GM21529 (cell line): ENCODE measurements at regions not wholly inside any gene's neighbourhood (a gene's known extent, or its start where the extent isn't known, plus 50 kb on each side); places are given as distances from the start of the nearest gene placed in this dataset.

Experiments used
- ATAC-seq: cut with Tn5 transposase; IDR thresholded peaks from one replicate; pipeline ENCODE4 v1.9.1; 2021; ENCODE audit not compliant: unreplicated experiment

- peak; percentile 72 for ATAC-seq
Observed at GRCh38 chr21:14736162-14736561, 190.0 kb upstream of the SAMSN1 start.

DNA sequence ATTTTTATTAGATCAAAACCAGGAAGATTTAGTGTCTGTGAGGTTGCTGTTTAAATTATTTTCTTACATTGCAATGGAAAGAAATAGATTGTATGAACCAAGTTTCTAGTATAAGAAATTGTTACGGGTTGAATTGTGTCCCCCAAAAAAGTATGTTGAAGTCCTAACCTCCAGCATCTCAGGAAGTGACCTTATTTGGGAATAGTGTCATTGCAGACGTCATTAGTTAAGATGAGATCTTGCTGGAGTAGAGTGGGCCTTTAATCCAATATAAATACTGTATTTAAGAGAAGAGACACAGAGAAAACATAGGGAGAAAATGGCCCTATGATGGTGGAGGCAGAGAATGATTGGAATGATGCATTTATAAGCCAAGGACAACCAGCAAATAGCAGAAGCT lies 188.7 kb upstream of the SAMSN1 start:
- no peak for ATAC-seq

GRCh38 chr21:14734191-14734590 lies 188.1 kb upstream of the SAMSN1 start:
- no peak for ATAC-seq

GRCh38 chr21:14725219-14725618 lies 179.1 kb upstream of the SAMSN1 start:
- no peak for ATAC-seq

DNA sequence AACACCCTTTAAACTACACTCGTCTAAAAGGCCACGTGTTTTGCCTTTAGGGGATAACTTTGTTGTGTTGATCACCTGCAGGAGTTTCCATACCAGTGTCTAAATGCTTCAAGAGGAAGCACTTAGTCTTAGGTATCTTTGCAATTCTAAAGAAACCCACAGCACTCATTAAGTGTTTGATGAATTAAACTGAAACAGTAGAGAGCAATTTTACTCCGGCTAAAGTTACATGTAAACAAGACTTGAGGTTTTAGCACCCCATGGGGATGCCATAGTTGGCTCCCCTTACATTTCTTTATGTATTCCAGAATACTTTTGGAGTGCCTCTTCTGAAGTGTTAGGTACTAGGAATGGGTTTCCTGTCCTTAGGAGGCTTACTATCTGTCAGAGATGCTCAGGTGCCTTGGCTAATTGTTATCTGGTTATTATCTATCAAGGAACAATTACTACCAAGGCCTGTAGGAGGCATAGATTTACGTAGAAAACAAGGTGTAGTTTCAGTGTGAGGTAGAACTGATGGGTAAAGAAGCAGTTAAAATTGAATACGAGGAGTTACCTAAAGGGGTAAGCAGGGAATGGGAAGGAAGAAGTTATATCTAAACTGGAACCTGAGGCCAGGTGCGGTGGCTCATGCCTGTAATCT lies 176.8 kb upstream of the SAMSN1 start:
- ATAC-seq, result no peak

DNA sequence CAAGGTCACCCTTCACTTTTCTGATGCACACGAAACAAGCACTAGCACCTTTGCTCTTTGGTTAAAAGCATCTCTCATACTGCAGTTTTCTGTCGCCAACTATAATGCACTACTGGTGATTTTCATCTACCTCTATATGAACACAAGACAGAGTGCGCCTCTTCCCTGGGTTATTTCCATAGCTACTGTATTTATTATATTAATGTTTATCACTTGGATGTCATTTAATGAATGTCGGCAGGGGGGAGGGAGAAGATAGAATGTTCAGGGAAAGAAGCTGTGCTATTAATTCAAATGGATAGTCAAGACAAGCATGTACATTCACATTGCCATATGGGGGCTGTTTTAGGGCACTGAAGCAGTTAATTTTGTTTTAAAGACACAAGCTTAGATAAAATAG lies 174.1 kb upstream of the SAMSN1 start:
- ATAC-seq, result no peak

DNA sequence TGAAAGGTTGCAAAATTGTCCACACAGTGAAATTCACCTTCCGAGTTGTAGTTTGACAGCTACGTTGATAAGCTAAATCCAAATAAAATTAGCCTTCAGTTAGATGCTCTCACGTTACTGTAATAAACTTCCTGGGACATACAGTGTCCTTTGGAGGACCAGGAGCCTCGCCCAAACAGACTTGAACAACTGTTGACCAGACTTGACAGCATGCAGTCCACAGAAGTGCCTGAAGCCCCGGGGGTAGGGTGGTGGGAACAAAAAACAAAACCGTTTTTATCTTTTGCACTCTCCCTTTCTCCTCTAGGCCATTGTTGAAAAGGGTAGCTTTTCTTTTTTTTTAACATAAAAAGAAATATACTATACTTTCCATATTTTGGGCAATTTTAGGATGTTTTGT lies 172.8 kb upstream of the SAMSN1 start:
- no peak for ATAC-seq

- ATAC-seq, result no peak
Observed at GRCh38 chr21:14716761-14717396, 170.8 kb upstream of the SAMSN1 start.

GRCh38 chr21:14713109-14713508 lies 167.0 kb upstream of the SAMSN1 start:
- no peak for ATAC-seq

DNA sequence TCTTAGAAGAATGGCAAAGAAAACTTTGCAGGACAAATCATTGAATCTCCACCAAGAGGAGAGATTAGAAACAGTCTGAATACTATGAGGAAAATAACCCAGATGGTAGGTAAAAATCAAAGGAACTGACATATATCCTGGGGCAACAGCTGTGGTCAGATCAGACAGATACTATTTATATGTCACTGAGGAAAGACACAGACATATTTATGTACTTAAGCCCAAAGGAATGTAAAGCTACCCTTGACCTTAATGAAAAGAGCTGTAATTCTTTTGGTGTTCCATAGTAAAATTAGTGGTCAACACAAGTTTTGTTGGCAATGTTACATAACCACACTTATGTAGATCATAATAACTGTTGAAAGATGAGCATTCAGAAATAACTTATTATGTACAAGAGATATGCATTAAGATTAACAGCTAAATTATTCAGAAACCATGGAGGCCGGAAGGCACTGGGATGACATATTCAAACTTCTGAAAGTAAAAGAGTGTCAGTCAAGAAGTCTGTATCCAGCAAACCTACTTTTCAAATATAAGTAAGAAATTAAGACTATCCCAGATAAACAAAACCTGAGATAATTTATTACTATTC lies 166.1 kb upstream of the SAMSN1 start:
- no peak for ATAC-seq

- ATAC-seq, result no peak
Observed at GRCh38 chr21:14711287-14711686, 165.2 kb upstream of the SAMSN1 start.

- no peak for ATAC-seq
Observed at GRCh38 chr21:14707511-14708020, 161.5 kb upstream of the SAMSN1 start.

GRCh38 chr21:14706712-14707510 lies 160.8 kb upstream of the SAMSN1 start:
- ATAC-seq, result no peak

GRCh38 chr21:14699433-14700407 lies 153.6 kb upstream of the SAMSN1 start:
- no peak for ATAC-seq

DNA sequence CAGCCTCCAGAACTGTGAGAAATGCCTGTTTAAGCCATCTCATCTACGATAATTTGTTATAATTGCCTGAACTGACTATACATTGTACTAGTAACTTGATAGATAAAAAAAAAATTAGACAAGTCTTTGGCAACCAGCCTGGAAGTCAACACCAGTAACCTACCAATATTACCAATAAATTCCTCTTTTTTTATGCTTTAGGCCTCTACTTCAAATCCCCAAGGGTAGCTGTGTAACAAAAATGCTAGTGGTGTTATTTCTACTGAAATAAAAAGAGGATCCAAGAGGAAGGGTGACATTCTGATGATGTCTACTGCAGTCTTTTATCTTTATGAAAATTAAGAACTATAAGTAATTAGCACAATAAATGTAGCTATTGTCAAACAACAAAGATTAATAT lies 151.7 kb upstream of the SAMSN1 start:
- ATAC-seq, result no peak

DNA sequence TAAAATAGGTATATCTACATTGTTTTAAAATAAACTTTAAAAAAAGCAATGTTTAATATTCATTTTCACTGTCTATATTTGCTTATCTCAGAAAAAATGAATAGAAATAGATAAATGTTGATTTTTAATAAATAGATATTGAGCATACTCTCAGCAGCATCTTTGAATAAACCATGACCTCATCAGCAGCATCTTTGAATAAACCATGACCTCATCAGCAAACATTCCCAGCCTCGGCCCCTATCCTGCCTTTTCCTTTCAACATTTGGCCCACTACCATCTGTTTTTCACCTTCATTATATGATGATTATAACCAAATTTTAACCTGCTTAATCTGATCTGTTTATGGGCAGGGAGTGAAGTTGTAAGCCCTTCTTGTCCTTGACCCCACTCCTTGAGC lies 148.7 kb upstream of the SAMSN1 start:
- ATAC-seq, result no peak

- ATAC-seq, result no peak
Observed at GRCh38 chr21:14693997-14694396, 147.9 kb upstream of the SAMSN1 start.

GRCh38 chr21:14691914-14692313 lies 145.8 kb upstream of the SAMSN1 start:
- no peak for ATAC-seq

- no peak for ATAC-seq
Observed at GRCh38 chr21:14690886-14691285, 144.8 kb upstream of the SAMSN1 start.

DNA sequence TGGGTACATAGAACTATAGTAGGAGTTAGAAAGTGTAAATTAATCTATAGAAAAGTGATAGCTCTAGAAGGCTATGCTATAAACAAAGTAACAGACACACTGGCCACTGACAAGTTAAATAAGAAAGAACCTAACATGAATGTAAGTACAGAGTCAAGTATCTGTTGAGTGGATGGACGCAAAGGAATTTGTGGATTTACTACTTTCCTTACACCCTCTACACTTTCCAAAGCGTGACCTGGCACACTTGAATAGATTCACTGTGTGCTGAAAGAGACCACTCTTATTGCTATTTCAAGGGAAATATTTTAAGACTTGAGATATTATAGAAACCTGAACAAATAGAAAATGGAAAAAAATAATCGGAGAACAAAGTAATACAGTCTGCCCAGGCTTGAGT lies 142.8 kb upstream of the SAMSN1 start:
- ATAC-seq, result no peak
